T-helper 22 cell (primary cell): ENCODE measurements at regions not wholly inside any gene's neighbourhood (a gene's known extent, or its start where the extent isn't known, plus 50 kb on each side); places are given as distances from the start of the nearest gene placed in this dataset.
"Not testable (repeated sequence)": the region's sequence is repeated elsewhere in the genome, so short reads cannot be mapped to it uniquely, and the experiment has no call there.

ENCODE experiments used
- DNase-seq: peaks from one replicate; pipeline ENCODE4 v3.0.0-alpha.2; 2020; ENCODE audit warnings: low read depth

- DNase-seq = not testable (repeated sequence)
These were observed 70.8 kb downstream of the TBC1D26 start for GRCh38 chr17:15802917-15803316.

DNA sequence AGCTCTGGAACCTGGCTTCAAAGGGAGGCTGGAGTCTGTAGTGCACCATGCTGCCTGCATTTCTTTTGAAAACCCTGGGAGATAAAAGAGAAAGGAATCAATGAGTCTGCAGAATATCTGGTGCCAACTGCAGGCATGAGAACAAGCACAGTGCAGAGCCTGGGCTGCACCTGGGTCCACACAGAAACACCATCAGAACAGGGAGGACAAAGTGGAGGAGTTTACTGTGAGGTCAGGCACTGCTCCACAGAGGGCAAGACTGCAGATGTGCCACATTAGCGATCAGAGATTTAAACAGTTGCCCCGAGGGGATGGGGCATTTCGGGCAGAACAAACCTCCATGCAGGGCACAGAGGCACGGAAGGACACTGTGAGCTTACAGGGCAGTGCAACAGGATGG is 74.7 kb downstream of the TBC1D26 start:
- not testable (repeated sequence) for DNase-seq

DNA sequence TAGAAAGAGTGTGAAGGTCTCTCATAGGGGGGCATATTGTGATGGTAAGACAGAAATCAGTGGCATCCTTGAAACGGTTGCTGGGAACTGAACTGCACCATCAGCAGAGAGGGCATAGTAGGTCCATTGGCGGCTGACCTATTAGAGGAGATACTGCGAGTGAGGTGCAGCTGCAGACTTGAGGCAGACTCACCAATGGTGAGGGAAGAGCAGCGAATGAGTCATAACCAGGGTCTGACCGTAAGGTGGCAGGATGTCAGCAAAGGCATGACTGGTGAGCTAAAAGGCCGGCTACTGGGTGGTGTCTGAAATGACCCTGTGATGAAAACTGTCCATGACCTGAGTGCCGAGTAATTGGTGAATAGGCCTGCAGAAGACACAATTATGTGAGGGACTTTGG is 81.3 kb downstream of the TBC1D26 start:
- DNase-seq = not testable (repeated sequence)

- not testable (repeated sequence) for DNase-seq
These were observed 81.9 kb downstream of the TBC1D26 start for GRCh38 chr17:15814003-15814402.

GRCh38 chr17:15817861-15818260 is 85.8 kb downstream of the TBC1D26 start:
- not testable (repeated sequence) for DNase-seq

DNA sequence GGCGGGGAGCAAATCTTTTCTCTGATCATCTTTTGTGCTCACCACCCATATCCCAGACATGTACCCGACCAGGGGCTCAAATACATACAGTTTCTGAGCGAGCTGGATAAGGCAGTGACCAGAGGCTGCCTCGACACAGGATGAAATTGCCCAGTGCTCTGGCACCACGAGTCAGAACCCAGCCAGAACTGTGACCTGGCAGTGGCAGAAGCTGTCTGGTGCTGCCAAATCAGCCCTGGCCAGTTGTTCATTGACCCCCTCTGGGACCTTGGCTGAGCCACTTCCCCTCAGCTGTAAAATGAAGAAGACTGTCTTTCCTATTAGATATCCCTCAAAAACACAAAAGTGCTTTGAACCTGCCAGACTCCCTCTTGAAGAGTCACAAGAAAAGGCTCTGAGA is 90.2 kb downstream of the TBC1D26 start:
- not testable (repeated sequence) for DNase-seq

DNA sequence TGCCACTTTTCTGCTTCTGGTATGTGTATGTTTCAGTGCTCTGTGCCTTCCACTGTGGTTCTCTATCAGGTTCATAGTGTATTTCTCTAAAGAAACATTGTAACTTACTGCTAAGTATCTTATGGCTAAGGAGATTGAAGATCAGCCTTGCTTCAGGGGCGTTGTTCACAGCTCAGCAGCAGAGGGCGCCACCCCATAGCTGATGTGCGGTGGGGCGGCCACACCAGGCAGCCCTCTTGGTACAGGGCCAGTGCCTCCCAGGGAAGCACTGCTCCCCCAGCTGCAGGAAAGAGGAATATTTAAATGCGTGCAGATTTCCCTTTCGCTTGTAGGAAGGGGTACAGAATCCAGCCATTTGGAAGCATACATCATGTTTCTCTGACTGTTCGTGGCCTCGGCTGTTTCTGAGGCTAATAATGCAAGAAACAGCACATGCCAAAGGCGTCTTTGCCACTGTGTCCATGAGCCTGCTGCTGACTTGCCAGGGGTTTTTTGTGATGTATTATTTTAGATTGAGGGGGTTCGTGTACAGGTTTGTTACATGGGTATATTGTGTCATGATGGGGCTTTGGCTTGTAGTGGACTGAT is 96.7 kb downstream of the TBC1D26 start:
- DNase-seq = peak; percentile 9

- DNase-seq = not testable (repeated sequence)
These were observed 98.1 kb downstream of the TBC1D26 start for GRCh38 chr17:15830221-15830620.

DNA sequence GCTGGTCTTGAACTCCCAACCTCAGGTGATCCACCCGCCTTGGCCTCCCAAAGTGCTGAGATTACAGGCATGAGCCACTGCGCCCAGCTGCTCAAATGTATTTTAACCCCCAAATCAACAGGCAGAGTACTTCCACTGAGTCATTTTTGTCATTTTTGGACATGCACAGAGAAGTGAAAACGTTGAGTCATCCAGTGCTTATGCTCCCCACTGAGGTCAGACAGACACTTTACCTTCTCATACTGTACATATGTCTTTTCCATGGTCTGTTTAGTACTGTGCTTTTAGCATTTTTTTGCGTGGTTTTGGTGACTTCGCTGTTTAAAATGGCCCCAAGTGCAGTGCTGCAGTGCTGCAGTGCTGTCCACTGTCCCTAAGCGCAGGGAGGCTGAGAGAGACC is 99.1 kb downstream of the TBC1D26 start:
- not testable (repeated sequence) for DNase-seq

- DNase-seq = not testable (repeated sequence)
These were observed 100.9 kb downstream of the TBC1D26 start for GRCh38 chr17:15832921-15833480.

DNA sequence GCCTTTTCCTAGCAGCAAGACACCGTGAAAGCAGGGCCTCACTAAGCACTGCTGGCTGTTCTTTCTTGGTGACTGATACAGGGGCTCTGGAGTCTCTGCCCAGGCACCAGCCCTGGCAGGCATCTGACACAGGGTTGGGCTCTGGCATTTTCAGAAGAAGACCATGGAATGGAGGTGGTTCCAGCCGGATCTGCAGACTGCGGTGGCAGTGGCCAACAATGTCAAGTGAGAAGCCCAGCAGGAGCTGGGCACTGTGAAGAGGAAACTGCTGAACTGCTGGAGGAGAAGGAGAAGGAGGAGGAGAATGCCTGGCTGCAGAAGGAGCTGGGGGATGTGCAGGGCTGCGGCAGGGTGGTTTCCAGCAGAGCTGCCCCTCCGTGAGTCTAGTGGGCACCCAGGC is 101.8 kb downstream of the TBC1D26 start:
- DNase-seq = not testable (repeated sequence)

GRCh38 chr17:15835481-15835880 is 103.4 kb downstream of the TBC1D26 start:
- DNase-seq = not testable (repeated sequence)

DNA sequence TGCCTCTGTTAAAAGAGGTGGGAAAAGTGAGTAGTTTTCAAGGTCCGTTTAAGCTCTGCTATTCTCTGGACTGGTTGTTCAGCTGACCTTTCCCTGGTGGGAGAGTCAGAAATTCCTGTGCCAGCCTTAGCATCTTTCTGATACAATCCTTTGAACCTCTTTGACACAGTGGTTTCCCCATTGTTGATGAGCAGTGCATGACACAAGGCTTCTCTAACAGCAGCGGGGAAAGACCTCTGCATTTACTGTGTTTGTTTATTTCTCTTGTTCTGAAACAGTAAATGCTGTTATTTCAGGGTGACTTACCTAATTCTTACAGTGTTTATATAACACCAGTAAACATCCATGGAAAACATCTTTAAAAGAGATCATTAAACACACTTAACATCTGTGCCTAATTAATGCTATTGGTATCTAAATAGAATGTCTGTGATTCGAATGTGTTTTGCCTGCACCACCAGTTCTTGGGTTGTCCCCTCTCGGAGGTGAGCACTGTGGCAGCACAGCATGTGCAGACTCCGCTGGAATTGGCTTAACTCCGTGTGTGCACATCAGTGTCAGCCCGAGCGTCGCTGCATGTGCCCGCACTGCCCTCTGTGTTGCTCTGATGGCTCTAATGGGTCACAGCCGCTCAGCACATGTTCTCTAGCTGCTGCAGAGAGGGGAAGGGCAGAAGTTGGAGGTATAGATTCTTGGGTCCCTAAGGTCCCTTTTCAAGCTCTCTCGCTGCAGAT is 104.3 kb downstream of the TBC1D26 start:
- not testable (repeated sequence) for DNase-seq

DNA sequence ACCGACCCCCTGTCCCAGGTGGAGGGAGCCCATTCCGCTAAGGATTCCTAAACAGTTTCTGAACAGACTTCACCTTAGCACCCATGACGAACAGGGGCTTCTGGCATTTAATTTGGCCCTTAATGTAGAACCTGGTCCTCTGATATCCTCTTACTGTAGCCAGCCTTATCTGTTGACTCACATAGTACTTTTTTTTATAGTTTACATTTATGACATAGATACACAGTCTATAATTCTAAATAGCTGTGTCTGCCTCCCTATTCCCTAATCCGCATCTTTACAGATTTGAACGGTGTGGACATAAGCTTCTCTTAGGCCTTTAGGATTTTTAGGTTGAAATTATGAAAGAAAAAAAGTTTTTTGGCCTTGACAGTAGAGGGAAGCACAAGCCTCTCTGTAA is 104.9 kb downstream of the TBC1D26 start:
- DNase-seq = not testable (repeated sequence)

DNA sequence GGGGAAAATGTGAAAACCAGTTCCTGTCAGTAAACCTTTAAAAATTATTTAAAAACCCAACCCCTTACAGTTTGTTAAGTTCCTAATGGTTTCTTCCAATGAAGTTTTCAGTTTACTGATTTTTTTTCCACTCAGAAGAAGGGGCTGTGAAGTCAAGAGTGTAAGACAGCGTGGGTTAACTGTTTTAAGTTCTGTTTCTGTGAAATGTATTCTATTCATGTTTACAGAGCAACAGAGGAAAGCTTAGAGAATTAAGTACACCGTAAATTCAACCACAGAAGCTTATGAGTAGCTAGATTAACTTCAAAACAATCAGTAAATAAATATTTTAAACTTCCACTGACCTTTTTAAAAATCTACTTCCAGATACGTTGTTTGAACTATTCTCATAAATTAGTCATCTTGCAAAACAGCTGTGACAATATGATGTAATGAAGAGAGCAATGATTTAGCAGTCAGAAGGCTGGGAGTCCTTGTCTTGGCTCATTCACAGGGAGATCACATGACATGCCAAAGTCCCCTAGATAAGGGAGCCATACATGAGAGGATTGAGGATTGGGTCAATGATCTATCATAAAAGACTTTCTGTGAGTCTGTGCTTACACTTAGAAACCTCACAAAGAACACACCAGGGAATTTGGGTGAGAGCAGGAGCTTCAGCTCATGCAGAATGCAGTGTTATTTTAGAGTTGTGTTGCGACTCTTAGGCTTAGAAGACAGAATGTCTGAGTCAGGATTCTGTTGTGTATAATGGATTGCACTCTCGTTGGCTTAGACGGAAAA is 97.3 kb upstream of the ADORA2B start:
- DNase-seq = not testable (repeated sequence)

- DNase-seq = not testable (repeated sequence)
These were observed 95.9 kb upstream of the ADORA2B start for GRCh38 chr17:15849054-15849453.

DNA sequence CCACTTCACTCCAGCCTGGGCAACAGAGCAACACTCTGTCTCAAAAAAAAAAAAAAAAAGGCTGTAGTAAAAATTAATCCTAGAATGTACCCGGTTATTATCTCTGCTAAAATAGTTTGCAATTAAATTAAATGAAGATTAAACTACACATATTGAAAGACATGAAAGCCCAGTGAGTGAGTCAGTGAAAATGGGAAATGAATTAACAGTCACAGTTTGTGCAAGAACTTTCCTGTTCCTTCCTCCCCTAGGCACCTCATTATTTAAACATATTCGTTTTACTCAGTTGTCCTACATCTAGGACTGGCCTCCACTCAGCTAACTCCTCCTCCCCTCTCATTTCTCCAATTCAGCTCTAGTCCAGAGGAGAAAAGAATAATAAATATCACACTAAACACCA is 94.9 kb upstream of the ADORA2B start:
- DNase-seq = not testable (repeated sequence)

- not testable (repeated sequence) for DNase-seq
These were observed 94.2 kb upstream of the ADORA2B start for GRCh38 chr17:15850687-15851086.

- not testable (repeated sequence) for DNase-seq
These were observed 92.1 kb upstream of the ADORA2B start for GRCh38 chr17:15852863-15853262.

DNA sequence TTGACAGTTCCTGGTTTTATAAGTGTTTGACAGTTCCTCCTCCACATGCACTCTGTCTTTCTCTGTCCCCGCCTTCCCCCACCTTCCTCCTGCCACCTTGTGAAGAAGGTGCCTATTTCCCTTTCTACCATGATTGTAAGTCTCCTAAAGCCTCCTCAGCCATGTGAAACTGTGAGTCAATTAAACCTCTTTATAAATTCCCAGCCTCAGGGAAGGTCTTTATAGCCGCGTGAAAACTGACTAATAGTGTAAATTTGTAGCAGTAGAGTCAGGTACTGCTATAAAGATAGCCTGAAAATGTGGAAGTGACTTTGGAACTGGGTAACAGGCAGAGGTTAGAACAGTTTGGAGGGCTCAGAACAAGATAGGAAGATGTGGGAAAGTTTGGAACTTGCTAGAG is 88.7 kb upstream of the ADORA2B start:
- not testable (repeated sequence) for DNase-seq

GRCh38 chr17:15856745-15857144 is 88.2 kb upstream of the ADORA2B start:
- not testable (repeated sequence) for DNase-seq

GRCh38 chr17:15858082-15858481 is 86.8 kb upstream of the ADORA2B start:
- DNase-seq = not testable (repeated sequence)
